ENCODE measurements at regions not wholly inside any gene's neighbourhood (a gene's known extent, or its start where the extent isn't known, plus 50 kb on each side); places are given as distances from the start of the nearest gene placed in this dataset.

GRCh38 chr12:90515199-90516175 is 439.5 kb downstream of the CCER1 start:
- Histone ChIP-seq H4K8ac (ENCODE audit: low read depth, low read length) (no peak overlapping the region), H3K4me2 (ENCODE audit: low read length) (no peak overlapping the region), H3K79me1 (ENCODE audit: low read length) (no peaks in the 10 kb centered on the region), H3K4me3 (ENCODE audit: low read length) (no peak overlapping the region), H3K4ac (ENCODE audit: low read depth, low read length) (no peak overlapping the region), H3K23ac (ENCODE audit: low read length) (no peak overlapping the region), H2BK5ac (ENCODE audit: low read length) (no peak overlapping the region), H3K79me2 (ENCODE audit: control insufficient read depth, insufficient read depth, low read length) (no peaks in the 10 kb centered on the region), H3K18ac (ENCODE audit: low read length) (no peak overlapping the region), H3K36me3 (ENCODE audit: control insufficient read depth, insufficient read depth, low read length) (no peaks in the 10 kb centered on the region), H3K9ac (ENCODE audit: low read length) (no peak overlapping the region), H2BK15ac (replicated peaks; ENCODE audit: low read depth) (no peak overlapping the region), H3K27me3 (ENCODE audit: insufficient read depth, low read length, poor library complexity) (no peaks in the 10 kb centered on the region), H4K5ac (ENCODE audit: low read length) (no peak overlapping the region), H3K4me1 (ENCODE audit: control insufficient read depth, low read depth, low read length) (no peaks in the 10 kb centered on the region), H2BK120ac (ENCODE audit: low read depth, low read length) (no peak overlapping the region), H3K27ac (ENCODE audit: low read depth, low read length) (no peak overlapping the region), H2AK5ac (ENCODE audit: low read length) (no peak overlapping the region), H3K56ac (ENCODE audit: low read length) (no peak overlapping the region)
- no CpG with 5 or more reads among the region's 2 CpGs for WGBS (ENCODE audit: extremely low coverage, insufficient coverage, low lambda C conversion rate)
- no peak for DNase-seq

- H2BK15ac ChIP-seq (replicated peaks; ENCODE audit: low read depth), result no peak overlapping the region
- no peaks in the 10 kb centered on the region for H3K36me3 ChIP-seq (ENCODE audit: control insufficient read depth, insufficient read depth, low read length)
- no peak for DNase-seq
- no peak overlapping the region for H3K4ac ChIP-seq (ENCODE audit: low read depth, low read length)
- H4K8ac ChIP-seq (ENCODE audit: low read depth, low read length), result no peak overlapping the region
- no peak overlapping the region for H3K9ac ChIP-seq (ENCODE audit: low read length)
- no peak overlapping the region for H3K23ac ChIP-seq (ENCODE audit: low read length)
- no peak overlapping the region for H3K27ac ChIP-seq (ENCODE audit: low read depth, low read length)
- no CpG with 5 or more reads among the region's 3 CpGs for WGBS (ENCODE audit: extremely low coverage, insufficient coverage, low lambda C conversion rate)
- H2BK120ac ChIP-seq (ENCODE audit: low read depth, low read length), result no peak overlapping the region
- H2AK5ac ChIP-seq (ENCODE audit: low read length), result no peak overlapping the region
- H3K27me3 ChIP-seq (ENCODE audit: insufficient read depth, low read length, poor library complexity), result no peaks in the 10 kb centered on the region
- H3K79me1 ChIP-seq (ENCODE audit: low read length), result no peaks in the 10 kb centered on the region
- H4K5ac ChIP-seq (ENCODE audit: low read length), result no peak overlapping the region
- no peak overlapping the region for H3K4me3 ChIP-seq (ENCODE audit: low read length)
- no peaks in the 10 kb centered on the region for H3K79me2 ChIP-seq (ENCODE audit: control insufficient read depth, insufficient read depth, low read length)
- no peak overlapping the region for H3K4me2 ChIP-seq (ENCODE audit: low read length)
- H3K18ac ChIP-seq (ENCODE audit: low read length), result no peak overlapping the region
- H3K56ac ChIP-seq (ENCODE audit: low read length), result no peak overlapping the region
- H2BK5ac ChIP-seq (ENCODE audit: low read length), result no peak overlapping the region
- H3K4me1 ChIP-seq (ENCODE audit: control insufficient read depth, low read depth, low read length), result no peaks in the 10 kb centered on the region
Measured at GRCh38 chr12:90514325-90514724, 440.7 kb downstream of the CCER1 start.

GRCh38 chr12:90512518-90512917 is 442.5 kb downstream of the CCER1 start:
- no peak overlapping the region for H2BK120ac ChIP-seq (ENCODE audit: low read depth, low read length)

DNA sequence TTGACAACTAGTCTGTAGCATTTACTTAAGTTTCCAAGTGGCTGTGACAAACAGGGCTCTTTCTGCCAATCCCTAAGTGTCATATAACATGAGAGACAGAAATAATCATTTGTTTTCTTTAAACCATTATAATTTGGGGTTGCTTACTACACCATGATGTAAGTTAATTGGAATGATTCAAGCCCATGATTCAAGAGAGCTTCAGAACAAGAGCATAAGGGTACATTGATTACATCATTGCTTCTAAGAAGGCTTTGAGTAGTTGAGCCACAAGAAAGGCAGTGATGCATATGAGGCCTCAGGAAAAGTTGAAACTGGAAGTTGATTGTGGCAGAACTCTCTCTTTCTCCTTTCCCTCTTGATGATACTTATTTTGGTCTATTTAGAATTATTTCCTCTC is 444.0 kb downstream of the CCER1 start:
- no peaks in the 10 kb centered on the region for H3K27me3 ChIP-seq (ENCODE audit: insufficient read depth, low read length, poor library complexity)
- DNase-seq, result no peak
- H3K18ac ChIP-seq (ENCODE audit: low read length), result no peak overlapping the region
- H3K4me1 ChIP-seq (ENCODE audit: control insufficient read depth, low read depth, low read length), result no peaks in the 10 kb centered on the region
- no peaks in the 10 kb centered on the region for H3K79me1 ChIP-seq (ENCODE audit: low read length)
- no peak overlapping the region for H4K8ac ChIP-seq (ENCODE audit: low read depth, low read length)
- H3K79me2 ChIP-seq (ENCODE audit: control insufficient read depth, insufficient read depth, low read length), result no peaks in the 10 kb centered on the region
- no peak overlapping the region for H2BK5ac ChIP-seq (ENCODE audit: low read length)
- H3K4me2 ChIP-seq (ENCODE audit: low read length), result no peak overlapping the region
- no peak overlapping the region for H3K27ac ChIP-seq (ENCODE audit: low read depth, low read length)
- H2BK120ac ChIP-seq (ENCODE audit: low read depth, low read length), result no peak overlapping the region
- H3K9ac ChIP-seq (ENCODE audit: low read length), result no peak overlapping the region
- H3K36me3 ChIP-seq (ENCODE audit: control insufficient read depth, insufficient read depth, low read length), result no peaks in the 10 kb centered on the region
- H3K4me3 ChIP-seq (ENCODE audit: low read length), result no peak overlapping the region
- H3K4ac ChIP-seq (ENCODE audit: low read depth, low read length), result no peak overlapping the region
- H2BK15ac ChIP-seq (replicated peaks; ENCODE audit: low read depth), result no peak overlapping the region
- no peak overlapping the region for H3K56ac ChIP-seq (ENCODE audit: low read length)
- H3K23ac ChIP-seq (ENCODE audit: low read length), result no peak overlapping the region
- no peak overlapping the region for H4K5ac ChIP-seq (ENCODE audit: low read length)
- H2AK5ac ChIP-seq (ENCODE audit: low read length), result no peak overlapping the region

More at GRCh38 chr12:90512518-90512917, 442.5 kb downstream of the CCER1 start:
- H4K8ac ChIP-seq (ENCODE audit: low read depth, low read length), result no peak overlapping the region
- WGBS (ENCODE audit: extremely low coverage, insufficient coverage, low lambda C conversion rate), result no CpG with 5 or more reads among the region's 1 CpG
- H3K27ac ChIP-seq (ENCODE audit: low read depth, low read length), result no peak overlapping the region
- no peak overlapping the region for H4K5ac ChIP-seq (ENCODE audit: low read length)
- no peaks in the 10 kb centered on the region for H3K4me1 ChIP-seq (ENCODE audit: control insufficient read depth, low read depth, low read length)
- H3K4ac ChIP-seq (ENCODE audit: low read depth, low read length), result no peak overlapping the region
- no peaks in the 10 kb centered on the region for H3K79me2 ChIP-seq (ENCODE audit: control insufficient read depth, insufficient read depth, low read length)
- H3K56ac ChIP-seq (ENCODE audit: low read length), result no peak overlapping the region
- no peak overlapping the region for H3K4me3 ChIP-seq (ENCODE audit: low read length)
- no peaks in the 10 kb centered on the region for H3K79me1 ChIP-seq (ENCODE audit: low read length)
- no peaks in the 10 kb centered on the region for H3K27me3 ChIP-seq (ENCODE audit: insufficient read depth, low read length, poor library complexity)
- H3K4me2 ChIP-seq (ENCODE audit: low read length), result no peak overlapping the region
- no peak overlapping the region for H2BK15ac ChIP-seq (replicated peaks; ENCODE audit: low read depth)
- H2AK5ac ChIP-seq (ENCODE audit: low read length), result no peak overlapping the region
- no peak overlapping the region for H2BK5ac ChIP-seq (ENCODE audit: low read length)
- DNase-seq, result peak; percentile 1
- no peaks in the 10 kb centered on the region for H3K36me3 ChIP-seq (ENCODE audit: control insufficient read depth, insufficient read depth, low read length)
- no peak overlapping the region for H3K23ac ChIP-seq (ENCODE audit: low read length)
- no peak overlapping the region for H3K18ac ChIP-seq (ENCODE audit: low read length)
- H3K9ac ChIP-seq (ENCODE audit: low read length), result no peak overlapping the region

DNA sequence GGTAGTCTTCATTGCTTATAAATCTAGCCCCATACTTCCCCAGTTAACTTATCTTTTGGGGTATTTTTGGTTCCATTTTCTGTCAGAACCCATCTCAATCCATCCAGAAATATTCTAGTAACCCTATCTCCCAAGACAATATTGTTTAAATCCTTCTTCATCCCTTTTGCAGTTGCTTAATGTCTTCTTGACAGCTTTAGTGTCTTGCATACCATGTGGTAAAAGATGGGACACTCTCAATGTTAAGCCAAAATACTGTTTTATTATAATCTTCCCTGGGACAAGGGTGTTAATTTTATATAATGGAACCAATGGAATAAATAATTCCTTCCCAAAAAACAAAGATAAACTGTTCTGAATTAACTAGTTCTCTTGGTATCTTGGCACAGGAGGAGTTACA is 450.2 kb downstream of the CCER1 start:
- Histone ChIP-seq H3K4me2 (ENCODE audit: low read length) (no peak overlapping the region), H3K23ac (ENCODE audit: low read length) (no peak overlapping the region), H3K4me1 (ENCODE audit: control insufficient read depth, low read depth, low read length) (no peaks in the 10 kb centered on the region), H3K9ac (ENCODE audit: low read length) (no peak overlapping the region), H4K5ac (ENCODE audit: low read length) (no peak overlapping the region), H3K36me3 (ENCODE audit: control insufficient read depth, insufficient read depth, low read length) (no peaks in the 10 kb centered on the region), H3K27me3 (ENCODE audit: insufficient read depth, low read length, poor library complexity) (no peaks in the 10 kb centered on the region), H2BK15ac (replicated peaks; ENCODE audit: low read depth) (no peak overlapping the region), H3K79me1 (ENCODE audit: low read length) (no peaks in the 10 kb centered on the region), H2AK5ac (ENCODE audit: low read length) (no peak overlapping the region), H3K56ac (ENCODE audit: low read length) (no peak overlapping the region), H3K18ac (ENCODE audit: low read length) (no peak overlapping the region), H3K4ac (ENCODE audit: low read depth, low read length) (no peak overlapping the region), H2BK120ac (ENCODE audit: low read depth, low read length) (no peak overlapping the region), H3K27ac (ENCODE audit: low read depth, low read length) (no peak overlapping the region), H2BK5ac (ENCODE audit: low read length) (no peak overlapping the region), H3K4me3 (ENCODE audit: low read length) (no peak overlapping the region), H3K79me2 (ENCODE audit: control insufficient read depth, insufficient read depth, low read length) (no peaks in the 10 kb centered on the region), H4K8ac (ENCODE audit: low read depth, low read length) (no peak overlapping the region)
- no peak for DNase-seq

- DNase-seq, result no peak
- Histone ChIP-seq H3K79me1 (ENCODE audit: low read length) (no peaks in the 10 kb centered on the region), H2BK120ac (ENCODE audit: low read depth, low read length) (no peak overlapping the region), H3K23ac (ENCODE audit: low read length) (no peak overlapping the region), H3K4ac (ENCODE audit: low read depth, low read length) (no peak overlapping the region), H3K4me2 (ENCODE audit: low read length) (no peak overlapping the region), H3K56ac (ENCODE audit: low read length) (no peak overlapping the region), H2BK5ac (ENCODE audit: low read length) (no peak overlapping the region), H3K9ac (ENCODE audit: low read length) (no peak overlapping the region), H3K4me1 (ENCODE audit: control insufficient read depth, low read depth, low read length) (no peaks in the 10 kb centered on the region), H2AK5ac (ENCODE audit: low read length) (no peak overlapping the region), H3K18ac (ENCODE audit: low read length) (no peak overlapping the region), H3K27ac (ENCODE audit: low read depth, low read length) (no peak overlapping the region), H3K79me2 (ENCODE audit: control insufficient read depth, insufficient read depth, low read length) (no peaks in the 10 kb centered on the region), H3K36me3 (ENCODE audit: control insufficient read depth, insufficient read depth, low read length) (no peaks in the 10 kb centered on the region), H2BK15ac (replicated peaks; ENCODE audit: low read depth) (no peak overlapping the region), H3K27me3 (ENCODE audit: insufficient read depth, low read length, poor library complexity) (no peaks in the 10 kb centered on the region), H4K8ac (ENCODE audit: low read depth, low read length) (no peak overlapping the region), H4K5ac (ENCODE audit: low read length) (no peak overlapping the region), H3K4me3 (ENCODE audit: low read length) (no peak overlapping the region)
Measured at GRCh38 chr12:90502070-90502469, 452.9 kb downstream of the CCER1 start.

Data from mesendoderm (in vitro differentiated cells).